ENCODE measurements at regions not wholly inside any gene's neighbourhood (a gene's known extent, or its start where the extent isn't known, plus 50 kb on each side); places are given as distances from the start of the nearest gene placed in this dataset.
"Not testable (repeated sequence)": the region's sequence is repeated elsewhere in the genome, so short reads cannot be mapped to it uniquely, and the experiment has no call there.

DNA sequence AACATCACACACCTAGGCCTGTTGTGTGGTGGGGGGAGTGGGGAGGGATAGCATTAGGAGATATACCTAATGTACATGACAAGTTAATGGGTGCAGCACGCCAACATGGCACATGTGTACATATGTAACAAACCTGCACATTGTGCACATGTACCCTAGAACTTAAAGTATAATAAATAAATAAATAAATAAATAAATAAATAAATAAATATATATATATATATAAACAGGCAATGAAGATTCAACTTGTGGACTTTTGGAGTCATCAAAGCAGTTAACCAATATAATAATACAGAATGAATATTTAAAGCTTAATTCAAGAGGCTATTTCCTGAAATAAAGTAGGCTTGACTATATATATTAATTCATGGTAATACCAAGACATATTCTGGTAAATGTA is 167.0 kb downstream of the FOXD2 start:
- not testable (repeated sequence) for DNase-seq

DNA sequence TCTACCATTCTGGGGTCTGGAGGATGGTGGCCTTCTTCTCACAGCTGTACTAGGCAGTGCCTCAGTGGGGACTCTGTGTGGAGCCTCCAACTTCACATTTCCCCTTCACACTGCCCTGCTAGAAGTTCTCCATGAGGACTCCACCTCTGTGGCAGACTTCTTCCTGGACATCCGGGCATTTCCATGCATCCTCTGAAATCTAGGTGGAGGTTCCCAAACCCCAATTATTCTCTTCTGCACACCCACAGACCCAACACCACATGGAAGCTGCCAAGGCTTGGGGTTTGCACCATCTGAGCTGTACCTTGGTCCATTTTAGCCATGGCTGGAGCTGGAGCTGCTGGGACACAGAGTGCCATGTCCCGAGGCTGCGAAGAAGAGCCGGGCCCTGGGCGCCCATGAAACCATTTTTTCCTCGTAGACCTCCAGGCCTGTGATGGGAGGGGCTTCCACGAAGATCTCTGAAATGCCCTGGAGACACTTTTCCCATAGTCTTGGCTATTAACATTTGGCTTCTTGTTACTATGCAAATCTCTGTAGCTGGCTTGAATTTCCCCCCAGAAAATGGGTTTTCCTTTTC is 170.5 kb downstream of the FOXD2 start:
- DNase-seq: no peak

- DNase-seq: no peak
Observed at GRCh38 chr1:47611992-47612391, 174.1 kb downstream of the FOXD2 start.

DNA sequence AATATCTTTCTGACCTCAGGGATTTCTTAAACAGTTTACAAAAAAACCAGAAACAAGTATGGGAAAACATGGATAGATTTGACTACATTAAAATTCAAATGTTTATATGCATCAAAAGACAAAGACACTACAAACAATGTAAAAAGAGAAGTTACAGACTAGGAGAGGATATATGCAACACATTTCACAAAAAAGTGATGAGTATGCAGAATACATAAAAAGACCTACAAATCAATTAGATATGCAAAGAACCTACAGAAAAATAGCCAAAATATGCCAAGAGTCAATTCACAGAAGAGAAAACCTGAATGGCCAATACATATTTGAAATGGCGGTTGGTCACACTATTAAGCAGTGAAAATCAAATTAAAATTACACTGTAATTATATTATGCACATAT is 175.0 kb downstream of the FOXD2 start:
- no peak for DNase-seq

GRCh38 chr1:47616036-47616435 is 178.2 kb downstream of the FOXD2 start:
- DNase-seq: no peak

GRCh38 chr1:47616906-47617305 is 179.1 kb downstream of the FOXD2 start:
- DNase-seq: no peak

DNA sequence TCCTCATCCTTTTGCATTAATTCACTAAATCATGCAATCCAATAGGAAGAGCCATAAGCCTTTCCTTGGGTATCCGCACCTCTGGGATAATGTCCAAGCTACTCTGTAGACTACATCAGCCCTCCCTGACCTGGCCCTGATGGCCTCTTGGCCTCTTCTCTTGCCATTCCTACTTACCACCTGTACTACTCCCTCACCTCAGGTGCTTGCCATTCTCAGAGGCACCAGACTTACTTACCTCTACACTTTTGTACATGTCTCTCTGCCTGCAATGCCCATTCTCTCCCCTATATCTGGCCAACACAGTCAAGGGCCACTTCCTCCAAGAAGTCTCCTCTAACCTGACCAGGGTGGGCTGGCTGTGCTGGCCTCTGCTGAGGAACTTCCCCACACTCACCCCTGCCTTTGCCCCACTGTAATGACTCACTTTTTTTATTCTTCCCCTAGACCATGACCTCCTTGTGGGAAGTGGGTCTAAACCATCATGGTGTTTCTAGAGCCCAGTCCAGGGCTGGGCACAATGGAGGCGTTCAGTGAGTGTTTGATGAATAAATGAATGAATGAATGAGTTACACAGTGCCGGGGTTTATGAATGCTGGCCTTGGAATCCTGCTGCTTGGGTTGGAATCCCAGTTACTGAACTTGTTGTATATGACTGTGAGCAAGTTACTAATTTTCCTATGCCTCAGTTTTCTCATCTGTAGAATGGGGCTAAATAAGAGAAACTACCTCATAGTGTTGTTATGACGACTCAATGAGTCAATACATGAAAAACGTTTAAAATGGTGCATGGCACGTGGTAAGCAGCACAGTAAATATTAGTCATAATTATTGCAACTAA is 179.8 kb downstream of the FOXD2 start:
- no peak for DNase-seq

DNA sequence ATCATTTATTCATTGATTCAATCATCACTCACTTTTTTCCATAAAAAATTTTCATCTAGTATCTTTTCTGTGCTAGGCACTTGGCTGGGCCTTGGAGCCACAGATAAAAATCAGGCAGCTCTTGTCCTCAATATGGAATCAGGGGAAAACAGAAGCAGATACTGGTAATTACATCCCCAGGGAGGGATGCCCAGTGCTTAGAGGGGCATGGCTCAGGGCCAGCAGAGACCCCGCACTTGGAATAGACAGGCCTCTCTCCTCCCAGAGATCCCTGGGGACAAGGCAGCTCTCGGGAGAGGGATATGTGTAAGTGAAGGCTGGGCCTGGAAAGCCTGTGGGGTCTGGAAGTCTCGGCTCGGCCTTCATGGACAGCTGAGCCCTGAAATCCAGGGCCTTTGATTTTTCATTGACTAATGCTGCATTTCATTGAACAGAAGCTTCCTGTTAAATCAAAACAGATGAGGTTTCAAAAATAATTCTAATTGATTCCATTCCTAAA is 180.4 kb downstream of the FOXD2 start:
- no peak for DNase-seq

DNA sequence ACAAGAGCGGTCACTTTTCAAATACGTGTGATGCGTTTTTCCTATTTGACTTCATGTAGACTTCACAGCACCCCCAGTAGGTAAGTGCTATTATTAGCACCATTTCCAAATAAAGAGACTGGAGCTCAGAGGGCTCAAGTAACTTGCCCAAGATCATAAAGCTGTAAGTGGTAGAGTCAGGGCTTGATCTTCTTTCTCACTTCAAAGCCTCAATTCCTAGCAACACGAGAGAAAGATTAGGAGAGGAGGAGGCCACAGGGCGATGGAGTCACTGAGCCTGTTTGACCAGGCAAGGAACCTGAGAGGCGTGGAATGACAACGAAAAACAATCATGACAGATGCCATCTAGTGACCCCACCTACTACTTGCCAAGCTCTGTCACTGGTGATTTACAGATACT is 181.0 kb downstream of the FOXD2 start:
- no peak for DNase-seq

DNA sequence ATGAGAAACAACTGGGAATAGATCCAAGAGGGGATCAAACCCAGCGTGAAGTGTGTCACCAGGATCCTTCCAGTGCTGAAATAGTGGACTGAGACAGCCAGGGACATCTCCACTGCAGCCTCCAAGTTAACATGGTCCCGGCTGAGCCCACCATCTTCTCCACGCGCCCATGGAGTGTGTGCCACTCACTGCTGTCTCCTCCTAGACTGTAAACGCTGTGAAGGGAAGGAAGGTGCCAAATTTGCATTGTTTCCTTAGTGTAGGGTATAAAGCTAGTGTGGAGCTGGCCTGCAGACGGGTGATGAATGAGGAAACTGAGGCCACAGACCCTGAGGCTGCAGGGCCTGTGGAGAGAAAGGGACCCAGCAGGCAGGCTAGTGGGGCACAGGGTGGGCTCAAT is 183.6 kb downstream of the FOXD2 start:
- no peak for DNase-seq

DNA sequence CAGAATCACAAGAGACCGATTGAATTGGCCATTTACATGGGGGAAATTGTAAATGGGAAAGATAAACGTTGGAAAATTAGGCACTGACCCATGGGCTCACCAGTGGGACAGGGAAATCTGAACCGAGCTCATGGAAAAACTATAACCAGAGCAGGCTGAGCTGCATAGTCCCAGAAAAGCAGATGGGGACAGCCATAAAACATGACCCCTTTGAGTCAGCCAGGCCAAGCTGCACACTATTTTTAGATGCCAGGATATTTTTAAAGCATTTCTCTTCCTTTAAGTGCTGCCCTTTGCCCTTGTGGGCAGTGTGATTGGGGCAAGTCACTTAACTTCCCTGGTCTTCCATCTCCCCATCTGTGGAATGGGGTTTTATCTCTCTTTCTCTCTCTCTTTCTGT is 184.1 kb downstream of the FOXD2 start:
- DNase-seq: no peak

GRCh38 chr1:47622776-47623556 is 185.1 kb downstream of the FOXD2 start:
- DNase-seq: no peak

DNA sequence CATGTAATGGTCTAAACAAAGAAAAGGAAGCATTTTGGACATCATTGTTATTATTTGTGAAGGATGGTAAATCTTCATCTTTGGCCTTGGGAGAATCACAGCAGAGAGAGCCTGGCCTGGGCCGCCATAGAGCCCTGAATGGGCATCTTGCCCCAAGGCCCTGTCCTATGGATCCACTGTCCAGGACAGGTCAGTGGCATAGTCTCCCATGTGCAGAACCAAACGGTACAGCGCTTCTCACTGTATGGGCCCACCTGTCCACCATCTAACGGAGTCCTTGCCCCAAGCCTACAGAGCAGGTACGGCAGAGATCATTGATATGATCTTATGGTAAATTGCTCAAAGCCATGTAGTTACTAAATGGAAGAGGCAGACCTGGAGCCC is 185.7 kb downstream of the FOXD2 start:
- DNase-seq: no peak

- DNase-seq: no peak
Observed at GRCh38 chr1:47624531-47624930, 186.7 kb downstream of the FOXD2 start.

GRCh38 chr1:47627016-47627415 is 189.2 kb downstream of the FOXD2 start:
- DNase-seq: no peak

DNA sequence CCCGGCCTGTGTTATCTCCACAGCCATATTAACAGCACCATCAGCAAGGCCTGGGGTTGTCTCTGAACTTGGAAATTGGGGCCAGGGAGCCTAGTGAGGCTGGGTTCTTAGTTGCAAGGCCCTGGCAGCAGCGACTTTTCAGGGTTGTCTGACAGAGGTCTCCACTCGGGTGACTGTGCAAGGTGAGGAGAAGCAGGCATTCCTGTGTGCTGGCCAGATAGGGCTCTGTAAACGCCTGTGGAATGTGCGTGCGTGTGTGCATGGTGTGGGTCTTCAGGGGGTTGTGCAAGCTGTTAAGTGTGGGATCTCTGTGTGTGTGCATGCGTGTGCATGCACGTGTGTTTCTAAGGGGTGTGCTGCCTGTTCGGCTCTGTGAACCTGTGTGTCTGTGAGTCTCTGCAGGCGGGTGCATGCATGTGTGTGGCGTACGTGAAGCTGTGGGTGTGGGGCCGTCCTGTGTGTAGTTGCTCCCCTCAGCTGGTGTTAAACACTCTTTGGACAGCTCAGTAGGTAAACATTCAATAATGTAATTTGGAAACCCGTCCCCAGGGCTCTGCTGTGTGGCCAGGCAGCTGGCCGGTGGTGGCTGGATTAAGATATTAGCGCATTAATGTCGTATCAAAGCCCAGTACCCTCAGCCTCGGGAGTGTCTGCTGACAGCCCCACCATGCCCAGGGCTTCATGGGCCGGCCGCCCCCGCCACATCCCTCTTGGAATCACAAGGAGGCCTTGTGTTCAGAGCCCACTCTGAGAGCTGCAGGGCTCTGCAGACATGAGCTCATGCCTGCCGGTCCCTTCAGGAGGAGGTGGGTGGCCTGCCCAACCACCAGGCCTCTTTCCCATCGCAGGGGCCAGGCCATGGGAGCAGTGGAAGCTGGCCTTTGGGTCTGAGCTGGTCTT is 189.9 kb downstream of the FOXD2 start:
- no peak for DNase-seq

DNA sequence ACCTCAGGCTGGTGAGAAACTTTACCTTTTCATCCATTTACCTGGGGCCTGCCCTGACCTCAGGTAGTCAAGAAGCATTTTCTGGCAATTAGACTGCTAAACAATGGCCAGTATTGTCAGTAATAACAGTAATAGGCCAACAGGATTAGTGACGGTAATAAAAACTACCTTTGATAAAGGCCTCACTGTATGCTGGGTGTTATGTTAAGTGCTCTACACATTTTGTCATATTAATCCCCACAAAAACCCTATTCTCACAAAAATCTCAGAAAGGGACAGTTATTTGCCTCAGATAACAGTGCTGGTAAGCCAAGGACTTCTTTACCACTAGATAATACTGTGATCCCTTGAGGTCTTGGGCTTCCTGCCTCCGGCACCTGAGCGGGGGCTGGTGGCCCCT is 191.4 kb downstream of the FOXD2 start:
- DNase-seq: no peak

DNA sequence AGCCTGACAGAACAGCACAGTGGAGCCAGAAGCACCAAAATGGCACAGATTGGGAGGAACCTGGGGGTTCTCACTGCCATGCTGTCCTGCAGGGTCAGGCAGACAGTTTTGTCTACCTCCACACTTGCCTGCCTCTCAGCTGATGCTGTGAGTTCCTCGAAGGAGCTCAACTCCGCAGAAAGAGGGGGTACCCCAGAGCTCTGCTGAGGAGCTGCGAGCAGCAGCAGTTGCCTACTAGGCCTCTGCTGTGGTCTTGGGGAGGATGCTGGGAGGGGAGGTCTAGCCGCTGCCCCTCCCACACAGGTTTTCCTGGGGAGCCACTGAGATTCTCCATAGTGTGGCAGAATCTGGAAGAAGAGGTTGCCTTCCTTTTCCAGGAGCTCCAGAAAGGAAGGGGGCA is 192.5 kb downstream of the FOXD2 start:
- no peak for DNase-seq

DNA sequence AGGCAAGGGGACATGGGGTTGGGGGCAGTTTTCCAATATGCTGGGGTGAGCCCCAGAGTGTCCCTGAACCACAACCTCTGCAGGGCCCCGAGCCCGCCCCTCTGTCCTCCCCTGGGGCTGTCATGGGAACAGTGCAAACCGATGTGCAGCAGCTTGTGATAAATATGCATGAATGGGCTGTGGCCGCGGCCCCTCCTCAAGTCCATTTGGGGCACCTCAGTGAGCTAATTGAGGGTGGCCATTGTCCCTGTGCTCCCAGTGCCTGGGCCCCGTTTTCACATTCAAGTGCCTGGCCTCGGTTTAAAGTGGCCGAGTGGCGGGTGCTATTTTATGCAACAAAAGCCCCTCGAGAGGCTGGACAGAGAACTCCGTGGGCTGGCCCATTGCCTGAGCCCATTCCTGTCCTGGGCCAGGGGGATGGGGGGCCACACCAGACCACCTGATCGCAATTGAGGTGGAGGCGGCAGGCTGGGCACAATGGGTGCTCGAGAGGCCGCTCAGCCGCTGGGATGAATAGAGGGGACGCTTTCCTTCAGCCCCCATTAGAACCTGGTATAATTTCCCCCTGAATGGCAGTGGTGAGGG is 193.7 kb downstream of the FOXD2 start:
- DNase-seq: no peak

DNA sequence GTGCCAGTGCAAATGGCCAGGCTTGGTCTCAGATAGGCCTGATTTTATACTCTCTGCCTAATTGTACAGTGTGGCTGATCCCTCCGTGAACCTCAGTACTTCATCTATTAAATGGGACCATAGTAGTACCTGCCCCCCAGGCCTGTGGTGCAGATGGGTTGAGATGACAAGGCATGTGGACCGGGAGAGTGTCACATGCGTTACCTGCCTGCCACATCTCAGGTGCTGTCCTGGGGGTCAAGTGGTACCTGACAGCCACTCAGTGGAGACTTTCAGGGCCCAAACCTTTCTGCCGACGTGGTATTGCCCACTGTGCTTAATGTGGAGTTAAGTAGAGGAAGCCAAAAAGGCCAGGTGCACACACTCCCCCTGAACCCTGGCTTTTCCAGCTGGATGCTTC is 197.3 kb downstream of the FOXD2 start:
- no peak for DNase-seq

DNA sequence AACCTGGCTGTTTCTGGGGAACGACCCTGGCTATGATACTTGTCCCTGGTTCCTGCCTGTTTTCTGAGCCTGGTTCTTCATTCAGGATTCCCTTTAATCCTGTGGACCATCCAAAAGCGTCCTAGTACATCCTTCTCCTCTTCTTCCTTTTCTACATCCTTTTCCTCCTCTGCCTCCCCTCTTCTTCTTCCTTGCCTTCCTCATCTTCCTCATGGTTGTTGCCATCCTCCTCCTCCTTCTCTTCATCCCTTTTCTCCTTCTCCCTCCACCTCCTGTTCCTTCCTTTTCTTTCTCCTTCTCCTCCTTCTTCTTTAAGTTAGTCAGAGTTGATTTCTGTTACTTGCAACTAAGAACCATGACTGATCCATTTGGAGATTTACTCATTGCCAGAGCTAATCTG is 197.8 kb downstream of the FOXD2 start:
- DNase-seq: no peak

DNA sequence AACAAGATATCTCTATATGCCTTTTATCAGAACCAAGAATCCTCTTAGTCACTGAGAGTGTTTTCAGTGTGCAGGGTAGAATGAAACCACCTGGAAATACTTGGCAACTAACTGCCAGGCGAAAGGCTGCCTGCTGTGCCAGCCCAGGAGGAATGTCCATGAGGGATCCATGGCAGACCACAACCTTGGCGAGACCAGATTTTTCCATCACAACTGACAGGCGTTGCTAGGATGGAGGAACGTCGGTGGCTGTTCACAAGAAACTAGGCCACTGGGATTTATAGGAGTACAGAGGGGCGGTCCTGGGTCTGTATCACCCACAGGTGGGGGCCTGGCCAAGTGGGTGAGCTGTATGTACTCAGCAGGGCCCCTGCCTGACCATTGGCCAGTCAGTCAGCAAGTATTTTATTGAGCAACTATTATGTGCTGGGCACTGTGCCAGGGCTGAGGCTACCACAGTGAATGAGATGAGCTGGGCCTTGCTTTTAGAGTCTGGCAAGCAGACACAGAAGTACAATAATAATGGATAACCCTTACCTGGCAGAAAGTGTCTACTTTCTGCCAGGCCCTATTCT is 199.4 kb downstream of the FOXD2 start:
- no peak for DNase-seq

Data from T-helper 1 cell (primary cell).